Uterus (tissue), 3 donors: ENCODE measurements at regions not wholly inside any gene's neighbourhood (a gene's known extent, or its start where the extent isn't known, plus 50 kb on each side); places are given as distances from the start of the nearest gene placed in this dataset.

Experiments
- DNase-seq, 2 donors: peaks; one replicate each; pipeline ENCODE4 v3.0.0-alpha.2; 2019 to 2020
- H3K27ac ChIP-seq, 2 donors: fragments of 200-600 bp; sonication (generic); 1 replicate in 1 of 2; 2 replicates in 1 of 2; pipeline ENCODE4 v1.5.1; 2016 to 2018
- H3K27me3 ChIP-seq, 2 donors: fragments of 200-600 bp; sonication (generic); one replicate each; pipeline ENCODE4 v1.5.1; 2018 to 2019; ENCODE audit warnings: control low read depth in 1 of 2
- H3K36me3 ChIP-seq, 2 donors: fragments of 200-600 bp; sonication (generic); one replicate each; pipeline ENCODE4 v1.5.1; 2019; ENCODE audit warnings: control low read depth in 1 of 2
- H3K4me1 ChIP-seq, 2 donors: fragments of 200-600 bp; sonication (generic); one replicate each; pipeline ENCODE4 v1.5.1; 2018 to 2019; ENCODE audit warnings: control low read depth in 1 of 2
- H3K4me3 ChIP-seq, 2 donors: fragments of 200-600 bp; sonication (generic); 1 replicate in 1 of 2; 2 replicates in 1 of 2; pipeline ENCODE4 v1.5.1; 2018 to 2019; ENCODE audit warnings: mild to moderate bottlenecking in 1 of 2
- H3K9me3 ChIP-seq, 2 donors: fragments of 200-600 bp; sonication (generic); one replicate each; pipeline ENCODE4 v1.5.1; 2019; ENCODE audit warnings: control low read depth in 1 of 2
- CTCF ChIP-seq, 4 experiments: fragments of 200-600 bp in 2 of 4; fragments of 450-650 bp in 2 of 4; sonication (generic) in 2 of 4; IDR thresholded peaks; one replicate each; pipeline ENCODE4 v1.5.1; 2016 to 2019; ENCODE audit warnings: antibody characterized with exemption in 4 of 4, mild to moderate bottlenecking in 2 of 4, moderate library complexity in 1 of 4
- POLR2A ChIP-seq, 2 donors: fragments of 450-650 bp; IDR thresholded peaks; one replicate each; pipeline ENCODE4 v1.6.1; 2016; ENCODE audit warnings: antibody characterized with exemption in 2 of 2, mild to moderate bottlenecking in 1 of 2, moderate library complexity in 1 of 2
- intact Hi-C: fragments of 100-400 bp; cut with DNase I; formaldehyde crosslinking; loops from one replicate; pipeline ENCODE4 v1.15.1; 2023; ENCODE audit warnings: low total_unique reads
- donor health status: DM: yes; HTN: yes; CAD: no.

- Histone ChIP-seq H3K4me1 (no peaks in the 10 kb centered on the region), H3K27ac (no peak overlapping the region), H3K4me3 (no peak overlapping the region), H3K27me3 (no peaks in the 10 kb centered on the region), H3K9me3 (no peaks in the 10 kb centered on the region), H3K36me3 (no peaks in the 10 kb centered on the region)
- DNase-seq = no peak
- intact Hi-C loops = no loop called here
- TF ChIP-seq CTCF (IDR thresholded peaks at IDR 0.05) = no peak
- TF ChIP-seq POLR2A (IDR thresholded peaks at IDR 0.05) = no peak
These were observed 75.7 kb upstream of the GADL1 start for GRCh38 chr3:30970183-30970582.

GRCh38 chr3:30972449-30972848 lies 78.0 kb upstream of the GADL1 start:
- Histone ChIP-seq H3K27ac (no peak overlapping the region), H3K27me3 (no peaks in the 10 kb centered on the region), H3K4me3 (no peak overlapping the region), H3K4me1 (no peaks in the 10 kb centered on the region), H3K9me3 (no peaks in the 10 kb centered on the region), H3K36me3 (no peaks in the 10 kb centered on the region)
- intact Hi-C loops = no loop called here
- TF ChIP-seq POLR2A (IDR thresholded peaks at IDR 0.05) = no peak
- DNase-seq = no peak

GRCh38 chr3:30974071-30974470 lies 79.6 kb upstream of the GADL1 start:
- no peaks in the 10 kb centered on the region for H3K27me3 ChIP-seq
- no peak for DNase-seq
- no peaks in the 10 kb centered on the region for H3K9me3 ChIP-seq
- H3K27ac ChIP-seq = no peak overlapping the region
- H3K4me3 ChIP-seq = no peak overlapping the region
- intact Hi-C loops = no loop called here
- no peaks in the 10 kb centered on the region for H3K36me3 ChIP-seq
- H3K4me1 ChIP-seq = no peaks in the 10 kb centered on the region
- no peak for TF ChIP-seq CTCF (IDR thresholded peaks at IDR 0.05)
- TF ChIP-seq POLR2A (IDR thresholded peaks at IDR 0.05) = no peak

GRCh38 chr3:30977592-30977991 lies 83.1 kb upstream of the GADL1 start:
- Histone ChIP-seq H3K36me3 (no peaks in the 10 kb centered on the region), H3K27me3 (no peaks in the 10 kb centered on the region), H3K4me3 (no peak overlapping the region), H3K4me1 (no peaks in the 10 kb centered on the region), H3K9me3 (no peaks in the 10 kb centered on the region), H3K27ac (no peak overlapping the region)
- TF ChIP-seq CTCF (IDR thresholded peaks at IDR 0.05) = no peak
- TF ChIP-seq POLR2A (IDR thresholded peaks at IDR 0.05) = no peak
- no peak for DNase-seq
- intact Hi-C loops = no loop called here

GRCh38 chr3:30980993-30981392 lies 86.5 kb upstream of the GADL1 start:
- TF ChIP-seq POLR2A (IDR thresholded peaks at IDR 0.05) = no peak
- no peak for TF ChIP-seq CTCF (IDR thresholded peaks at IDR 0.05)
- Histone ChIP-seq H3K4me1 (no peaks in the 10 kb centered on the region), H3K27ac (no peak overlapping the region), H3K27me3 (no peaks in the 10 kb centered on the region), H3K36me3 (no peaks in the 10 kb centered on the region), H3K9me3 (no peaks in the 10 kb centered on the region), H3K4me3 (no peak overlapping the region)
- DNase-seq = no peak
- intact Hi-C loops = no loop called here

GRCh38 chr3:30982416-30983075 lies 88.1 kb upstream of the GADL1 start:
- no peaks in the 10 kb centered on the region for H3K4me1 ChIP-seq
- H3K27ac ChIP-seq = no peak overlapping the region
- TF ChIP-seq CTCF (IDR thresholded peaks at IDR 0.05) = no peak
- no peak for TF ChIP-seq POLR2A (IDR thresholded peaks at IDR 0.05)
- DNase-seq = no peak
- no peaks in the 10 kb centered on the region for H3K9me3 ChIP-seq
- no peaks in the 10 kb centered on the region for H3K36me3 ChIP-seq
- H3K27me3 ChIP-seq = no peaks in the 10 kb centered on the region
- H3K4me3 ChIP-seq = no peak overlapping the region
- intact Hi-C loops = no loop called here
